ENCODE measurements at regions not wholly inside any gene's neighbourhood (a gene's known extent, or its start where the extent isn't known, plus 50 kb on each side); places are given as distances from the start of the nearest gene placed in this dataset.

DNA sequence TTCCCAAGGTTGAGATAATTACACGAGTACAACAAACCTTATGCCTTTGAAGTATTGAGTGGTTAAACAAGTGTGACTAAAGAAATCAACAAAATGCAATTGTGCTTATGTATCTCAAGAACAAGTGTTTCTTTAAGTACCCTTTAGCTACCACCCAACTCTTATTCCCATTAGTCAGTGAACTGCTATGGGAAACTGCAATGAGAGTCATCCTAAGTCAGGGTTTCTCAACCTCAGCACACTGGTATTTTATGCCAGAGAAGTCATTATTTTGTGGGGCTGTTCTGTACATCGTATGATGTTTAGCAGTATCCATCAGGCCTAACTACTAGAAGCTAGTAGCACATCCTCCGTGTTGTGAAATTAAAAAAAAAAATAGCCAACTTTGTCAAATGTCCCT is 549.1 kb upstream of the BOD1L1 start (continued):
- TF ChIP-seq, protein P1, sequence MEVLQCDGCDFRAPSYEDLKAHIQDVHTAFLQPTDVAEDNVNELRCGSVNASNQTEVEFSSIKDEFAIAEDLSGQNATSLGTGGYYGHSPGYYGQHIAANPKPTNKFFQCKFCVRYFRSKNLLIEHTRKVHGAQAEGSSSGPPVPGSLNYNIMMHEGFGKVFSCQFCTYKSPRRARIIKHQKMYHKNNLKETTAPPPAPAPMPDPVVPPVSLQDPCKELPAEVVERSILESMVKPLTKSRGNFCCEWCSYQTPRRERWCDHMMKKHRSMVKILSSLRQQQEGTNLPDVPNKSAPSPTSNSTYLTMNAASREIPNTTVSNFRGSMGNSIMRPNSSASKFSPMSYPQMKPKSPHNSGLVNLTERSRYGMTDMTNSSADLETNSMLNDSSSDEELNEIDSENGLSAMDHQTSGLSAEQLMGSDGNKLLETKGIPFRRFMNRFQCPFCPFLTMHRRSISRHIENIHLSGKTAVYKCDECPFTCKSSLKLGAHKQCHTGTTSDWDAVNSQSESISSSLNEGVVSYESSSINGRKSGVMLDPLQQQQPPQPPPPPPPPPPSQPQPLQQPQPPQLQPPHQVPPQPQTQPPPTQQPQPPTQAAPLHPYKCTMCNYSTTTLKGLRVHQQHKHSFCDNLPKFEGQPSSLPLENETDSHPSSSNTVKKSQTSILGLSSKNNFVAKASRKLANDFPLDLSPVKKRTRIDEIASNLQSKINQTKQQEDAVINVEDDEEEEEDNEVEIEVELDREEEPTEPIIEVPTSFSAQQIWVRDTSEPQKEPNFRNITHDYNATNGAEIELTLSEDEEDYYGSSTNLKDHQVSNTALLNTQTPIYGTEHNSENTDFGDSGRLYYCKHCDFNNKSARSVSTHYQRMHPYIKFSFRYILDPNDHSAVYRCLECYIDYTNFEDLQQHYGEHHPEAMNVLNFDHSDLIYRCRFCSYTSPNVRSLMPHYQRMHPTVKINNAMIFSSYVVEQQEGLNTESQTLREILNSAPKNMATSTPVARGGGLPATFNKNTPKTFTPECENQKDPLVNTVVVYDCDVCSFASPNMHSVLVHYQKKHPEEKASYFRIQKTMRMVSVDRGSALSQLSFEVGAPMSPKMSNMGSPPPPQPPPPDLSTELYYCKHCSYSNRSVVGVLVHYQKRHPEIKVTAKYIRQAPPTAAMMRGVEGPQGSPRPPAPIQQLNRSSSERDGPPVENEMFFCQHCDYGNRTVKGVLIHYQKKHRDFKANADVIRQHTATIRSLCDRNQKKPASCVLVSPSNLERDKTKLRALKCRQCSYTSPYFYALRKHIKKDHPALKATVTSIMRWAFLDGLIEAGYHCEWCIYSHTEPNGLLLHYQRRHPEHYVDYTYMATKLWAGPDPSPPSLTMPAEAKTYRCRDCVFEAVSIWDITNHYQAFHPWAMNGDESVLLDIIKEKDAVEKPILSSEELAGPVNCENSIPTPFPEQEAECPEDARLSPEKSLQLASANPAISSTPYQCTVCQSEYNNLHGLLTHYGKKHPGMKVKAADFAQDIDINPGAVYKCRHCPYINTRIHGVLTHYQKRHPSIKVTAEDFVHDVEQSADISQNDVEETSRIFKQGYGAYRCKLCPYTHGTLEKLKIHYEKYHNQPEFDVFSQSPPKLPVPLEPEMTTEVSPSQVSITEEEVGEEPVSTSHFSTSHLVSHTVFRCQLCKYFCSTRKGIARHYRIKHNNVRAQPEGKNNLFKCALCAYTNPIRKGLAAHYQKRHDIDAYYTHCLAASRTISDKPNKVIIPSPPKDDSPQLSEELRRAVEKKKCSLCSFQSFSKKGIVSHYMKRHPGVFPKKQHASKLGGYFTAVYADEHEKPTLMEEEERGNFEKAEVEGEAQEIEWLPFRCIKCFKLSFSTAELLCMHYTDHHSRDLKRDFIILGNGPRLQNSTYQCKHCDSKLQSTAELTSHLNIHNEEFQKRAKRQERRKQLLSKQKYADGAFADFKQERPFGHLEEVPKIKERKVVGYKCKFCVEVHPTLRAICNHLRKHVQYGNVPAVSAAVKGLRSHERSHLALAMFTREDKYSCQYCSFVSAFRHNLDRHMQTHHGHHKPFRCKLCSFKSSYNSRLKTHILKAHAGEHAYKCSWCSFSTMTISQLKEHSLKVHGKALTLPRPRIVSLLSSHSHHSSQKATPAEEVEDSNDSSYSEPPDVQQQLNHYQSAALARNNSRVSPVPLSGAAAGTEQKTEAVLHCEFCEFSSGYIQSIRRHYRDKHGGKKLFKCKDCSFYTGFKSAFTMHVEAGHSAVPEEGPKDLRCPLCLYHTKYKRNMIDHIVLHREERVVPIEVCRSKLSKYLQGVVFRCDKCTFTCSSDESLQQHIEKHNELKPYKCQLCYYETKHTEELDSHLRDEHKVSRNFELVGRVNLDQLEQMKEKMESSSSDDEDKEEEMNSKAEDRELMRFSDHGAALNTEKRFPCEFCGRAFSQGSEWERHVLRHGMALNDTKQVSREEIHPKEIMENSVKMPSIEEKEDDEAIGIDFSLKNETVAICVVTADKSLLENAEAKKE (CRISPR knock-in tag; IDR thresholded peaks at IDR 0.05), result no peak
- TF ChIP-seq JUNB (IDR thresholded peaks at IDR 0.05; ENCODE audit: unreplicated experiment), result no peak

DNA sequence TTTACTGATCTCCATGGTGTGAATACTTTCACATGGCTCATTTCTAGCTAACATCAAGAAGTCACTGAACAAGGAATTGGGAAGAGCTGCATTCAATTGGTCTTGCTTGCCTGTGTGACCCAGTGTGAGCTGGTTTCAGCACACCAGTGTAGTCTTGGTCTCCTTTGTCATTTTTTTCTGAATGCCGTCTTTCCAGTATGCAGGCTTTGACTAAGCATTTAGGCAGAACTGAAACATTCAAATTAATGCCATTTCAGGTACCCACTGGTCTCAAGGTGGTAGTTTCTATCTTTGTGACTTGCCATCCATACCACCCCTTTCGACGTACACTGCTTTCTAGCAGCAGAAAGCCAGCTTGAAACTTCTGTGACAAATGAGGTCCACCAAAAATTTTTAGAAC is 550.5 kb upstream of the BOD1L1 start:
- no peaks in the 10 kb centered on the region for H4K20me1 ChIP-seq (replicated peaks; ENCODE audit: insufficient read depth)
- no peak overlapping the region for H3K4me3 ChIP-seq
- peaks cover 58% of the 10 kb centered on the region for H3K4me1 Mint-ChIP-seq
- no peak overlapping the region for H3K27ac Mint-ChIP-seq
- H3K27ac ChIP-seq (ENCODE audit: low read depth), result peak overlapping the region; percentile 18; the same call in 1 of the 2 replicates
- H2AFZ ChIP-seq, result 0 out of 2 replicates have a peak overlapping the region, but pooled peaks have one; percentile 53
- H3K27me3 Mint-ChIP-seq (ENCODE audit: insufficient read depth, low read depth, poor library complexity), result peaks cover 4% of the 10 kb centered on the region
- H3K9me3 Mint-ChIP-seq, result no peaks in the 10 kb centered on the region
- no peaks in the 10 kb centered on the region for H3F3A ChIP-seq (replicated peaks; ENCODE audit: low read depth)
- peaks cover 55% of the 10 kb centered on the region for H3K4me1 ChIP-seq (ENCODE audit: insufficient read depth)
- no peaks in the 10 kb centered on the region for H3K36me3 ChIP-seq (ENCODE audit: insufficient read depth)
- no peaks in the 10 kb centered on the region for H3K36me3 Mint-ChIP-seq (ENCODE audit: low read depth)
- H3K9me2 ChIP-seq (ENCODE audit: insufficient read depth), result 0 out of 2 replicates have a peak, but pooled peaks cover 5% of the 10 kb centered on the region
- ATAC-seq (no peak), DNase-seq (ENCODE audit: low spot score) (no peak)
- no peaks in the 10 kb centered on the region for H3K79me2 ChIP-seq (replicated peaks; ENCODE audit: insufficient read depth)
- H3K4me3 Mint-ChIP-seq, result no peak overlapping the region
- H3K4me2 ChIP-seq, result peak overlapping the region; percentile 31; the same call in 1 of the 2 replicates
- H3K27me3 ChIP-seq (ENCODE audit: insufficient read depth), result no peaks in the 10 kb centered on the region
- TF ChIP-seq STAT1 (IDR thresholded peaks at IDR 0.05; ENCODE audit: unreplicated experiment) (no peak), NANOG (IDR thresholded peaks at IDR 0.05; ENCODE audit: borderline replicate concordance) (no peak), JUNB (IDR thresholded peaks at IDR 0.05; ENCODE audit: unreplicated experiment) (no peak)
- TF ChIP-seq, protein P1 (CRISPR knock-in tag; IDR thresholded peaks at IDR 0.05), result no peak
- TF ChIP-seq, protein P2, sequence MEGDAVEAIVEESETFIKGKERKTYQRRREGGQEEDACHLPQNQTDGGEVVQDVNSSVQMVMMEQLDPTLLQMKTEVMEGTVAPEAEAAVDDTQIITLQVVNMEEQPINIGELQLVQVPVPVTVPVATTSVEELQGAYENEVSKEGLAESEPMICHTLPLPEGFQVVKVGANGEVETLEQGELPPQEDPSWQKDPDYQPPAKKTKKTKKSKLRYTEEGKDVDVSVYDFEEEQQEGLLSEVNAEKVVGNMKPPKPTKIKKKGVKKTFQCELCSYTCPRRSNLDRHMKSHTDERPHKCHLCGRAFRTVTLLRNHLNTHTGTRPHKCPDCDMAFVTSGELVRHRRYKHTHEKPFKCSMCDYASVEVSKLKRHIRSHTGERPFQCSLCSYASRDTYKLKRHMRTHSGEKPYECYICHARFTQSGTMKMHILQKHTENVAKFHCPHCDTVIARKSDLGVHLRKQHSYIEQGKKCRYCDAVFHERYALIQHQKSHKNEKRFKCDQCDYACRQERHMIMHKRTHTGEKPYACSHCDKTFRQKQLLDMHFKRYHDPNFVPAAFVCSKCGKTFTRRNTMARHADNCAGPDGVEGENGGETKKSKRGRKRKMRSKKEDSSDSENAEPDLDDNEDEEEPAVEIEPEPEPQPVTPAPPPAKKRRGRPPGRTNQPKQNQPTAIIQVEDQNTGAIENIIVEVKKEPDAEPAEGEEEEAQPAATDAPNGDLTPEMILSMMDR (conservative IDR thresholded peaks at IDR 0.05; ENCODE audit: low read depth in 2 of 2), result no peak

Measured in GM23338 (cell line).